Embryonic facial prominence (tissue), 1 donor: ENCODE measurements at regions not wholly inside any gene's neighbourhood (a gene's known extent, or its start where the extent isn't known, plus 50 kb on each side); places are given as distances from the start of the nearest gene placed in this dataset.
"Not testable (repeated sequence)": the region's sequence is repeated elsewhere in the genome, so short reads cannot be mapped to it uniquely, and the experiment has no call there.

Source experiments
- DNase-seq: peaks from one replicate; pipeline ENCODE4 v3.0.0-alpha.2; 2016; ENCODE audit errors: extremely low spot score

GRCh38 chr10:50999163-50999562 is 75.1 kb upstream of the PRKG1 start:
- DNase-seq: no peak

GRCh38 chr10:51000164-51000563 is 74.1 kb upstream of the PRKG1 start:
- DNase-seq: no peak

GRCh38 chr10:51000976-51001375 is 73.3 kb upstream of the PRKG1 start:
- no peak for DNase-seq

DNA sequence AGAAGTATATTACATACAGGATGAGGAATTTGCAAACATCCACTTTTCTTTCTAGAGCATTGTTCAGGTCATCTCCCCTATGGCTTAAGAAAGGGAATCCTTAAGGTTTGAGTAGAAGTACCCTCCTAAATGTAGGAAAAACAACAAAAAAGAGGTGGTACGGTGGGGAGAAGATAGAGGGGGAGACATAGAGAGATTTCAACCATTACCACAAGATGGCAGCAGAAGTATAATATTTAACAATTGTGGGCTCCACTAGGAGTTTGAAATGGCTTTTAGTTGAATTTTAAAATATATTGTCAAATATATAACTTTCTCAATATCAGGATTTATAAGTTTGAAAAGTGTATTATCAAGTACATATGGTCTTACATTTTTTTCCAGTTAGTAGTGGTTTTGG is 72.7 kb upstream of the PRKG1 start:
- no peak for DNase-seq

- no peak for DNase-seq
Measured at GRCh38 chr10:51002469-51002868, 71.8 kb upstream of the PRKG1 start.

DNA sequence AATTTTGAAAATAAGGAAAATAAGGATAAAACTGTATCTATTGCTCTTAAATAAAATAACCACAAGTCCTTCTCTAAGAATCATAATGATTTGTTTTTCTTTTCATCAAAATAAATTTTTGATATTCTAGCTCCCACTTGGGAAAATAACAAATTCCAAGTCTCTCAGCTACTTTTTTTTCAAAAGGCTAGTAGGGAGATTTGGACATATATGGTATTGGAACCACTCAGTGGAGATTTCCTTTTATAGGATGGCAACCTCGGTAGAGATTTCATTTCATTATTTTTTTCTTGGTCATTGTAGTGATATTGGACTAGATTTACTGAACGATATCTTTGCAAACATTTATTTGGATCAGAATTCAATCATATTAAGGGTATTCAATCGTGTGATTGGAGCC is 69.5 kb upstream of the PRKG1 start:
- no peak for DNase-seq

- no peak for DNase-seq
Measured at GRCh38 chr10:51005551-51005950, 68.7 kb upstream of the PRKG1 start.

DNA sequence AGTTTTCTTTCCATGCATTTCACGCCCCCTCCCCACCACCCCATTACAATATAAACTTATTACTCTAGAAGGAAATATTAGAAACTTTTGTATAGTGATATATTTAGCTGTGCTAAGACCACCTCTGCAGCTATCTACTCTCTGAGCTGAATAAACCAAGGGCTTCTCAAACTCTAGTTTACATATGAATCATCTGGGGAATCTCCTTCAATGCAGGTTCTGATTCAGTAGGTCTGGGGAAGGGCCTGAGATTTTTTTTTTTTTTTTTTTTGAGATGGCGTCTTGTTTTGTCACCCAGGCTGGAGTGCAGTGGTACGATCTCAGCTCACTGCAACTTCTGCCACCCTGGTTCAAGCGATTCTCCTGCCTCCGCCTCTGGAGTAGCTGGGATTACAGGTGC is 67.6 kb upstream of the PRKG1 start:
- no peak for DNase-seq

GRCh38 chr10:51007781-51008180 is 66.5 kb upstream of the PRKG1 start:
- no peak for DNase-seq

DNA sequence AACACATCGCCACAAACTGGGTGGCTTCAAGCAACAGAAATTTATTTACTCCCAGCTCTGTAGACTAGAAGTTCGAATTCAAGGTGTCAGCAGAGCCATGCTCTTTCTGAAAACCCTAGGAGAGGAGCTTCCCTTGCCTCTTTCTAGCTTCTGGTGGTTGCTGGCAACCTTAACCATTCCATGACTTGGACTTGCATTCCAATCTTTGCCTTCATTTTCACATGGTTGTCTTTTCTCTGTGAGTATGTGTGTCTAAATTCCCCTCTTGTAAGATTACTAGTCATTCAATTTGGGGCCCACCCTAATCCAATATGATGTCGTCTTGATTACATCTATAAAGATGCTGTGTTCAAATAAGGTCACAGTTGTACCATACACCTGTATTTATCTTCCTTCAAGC is 65.9 kb upstream of the PRKG1 start:
- no peak for DNase-seq

DNA sequence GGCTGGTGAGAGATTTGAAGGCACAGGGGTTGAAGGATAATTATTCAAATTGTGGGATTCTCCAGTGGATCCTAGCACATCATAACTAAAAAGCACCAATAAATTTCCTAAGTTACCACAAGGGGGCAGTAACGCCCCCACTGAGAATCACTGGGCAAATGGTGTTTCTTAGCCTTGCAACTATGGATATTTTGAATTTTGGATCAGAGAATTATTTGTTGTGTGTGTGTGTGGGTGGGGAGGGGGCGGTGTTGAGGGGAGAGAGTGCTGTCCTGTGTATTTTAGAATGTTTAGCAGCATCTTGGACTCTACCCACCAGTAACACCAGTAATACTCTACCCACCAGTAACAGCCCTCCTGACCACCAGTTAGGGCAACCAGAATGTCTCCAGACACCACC is 63.3 kb upstream of the PRKG1 start:
- no peak for DNase-seq

- no peak for DNase-seq
Measured at GRCh38 chr10:51012073-51012472, 62.2 kb upstream of the PRKG1 start.

DNA sequence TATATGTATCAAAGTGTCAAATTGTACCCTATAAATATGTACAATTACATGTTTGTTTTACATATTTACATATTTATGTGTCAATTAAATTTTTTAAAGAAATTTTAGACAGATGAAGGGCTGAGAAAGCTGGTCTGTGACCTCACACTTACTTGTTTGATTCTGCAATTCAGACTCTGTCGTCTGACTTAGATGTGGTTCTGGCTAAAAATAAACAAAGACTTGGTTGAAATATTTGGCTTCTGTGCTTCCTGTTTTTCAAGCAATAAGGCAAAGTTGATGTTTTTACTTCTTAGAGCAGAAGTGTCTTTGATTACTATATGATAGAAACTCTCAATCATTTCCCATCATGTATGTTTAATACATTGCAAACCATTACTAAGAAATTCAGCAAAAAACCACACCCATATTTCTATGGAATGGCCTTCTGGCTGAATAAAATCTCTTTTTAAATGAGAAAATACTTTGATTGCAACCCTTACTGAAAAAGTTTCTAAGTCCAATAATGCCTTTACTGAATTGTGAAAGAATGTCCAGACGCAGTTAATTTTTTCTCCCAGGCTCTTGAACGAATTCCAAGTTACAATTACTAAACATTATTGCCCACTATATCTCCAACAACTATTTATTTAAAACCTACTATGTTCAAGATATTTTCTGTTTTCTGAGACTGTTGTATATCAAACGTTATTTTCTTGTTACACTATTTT is 59.5 kb upstream of the PRKG1 start:
- DNase-seq: no peak

DNA sequence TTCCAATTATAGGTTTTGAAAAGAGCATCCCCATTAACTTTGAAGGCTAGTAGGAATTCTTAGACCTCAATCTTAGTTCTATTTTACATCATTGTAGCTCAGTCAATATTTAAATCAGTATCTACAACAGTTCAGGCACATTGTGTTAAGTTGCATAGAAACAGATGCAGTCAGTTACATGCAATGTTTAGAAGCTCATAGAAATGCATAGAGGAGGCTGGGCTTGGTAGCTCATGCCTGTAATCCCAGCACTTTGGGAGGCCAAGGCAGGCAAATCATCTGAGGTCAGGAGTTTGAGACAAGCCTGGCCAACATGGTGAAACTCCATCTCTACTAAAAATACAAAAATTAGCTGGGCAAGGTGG is 58.9 kb upstream of the PRKG1 start:
- DNase-seq: not testable (repeated sequence)

DNA sequence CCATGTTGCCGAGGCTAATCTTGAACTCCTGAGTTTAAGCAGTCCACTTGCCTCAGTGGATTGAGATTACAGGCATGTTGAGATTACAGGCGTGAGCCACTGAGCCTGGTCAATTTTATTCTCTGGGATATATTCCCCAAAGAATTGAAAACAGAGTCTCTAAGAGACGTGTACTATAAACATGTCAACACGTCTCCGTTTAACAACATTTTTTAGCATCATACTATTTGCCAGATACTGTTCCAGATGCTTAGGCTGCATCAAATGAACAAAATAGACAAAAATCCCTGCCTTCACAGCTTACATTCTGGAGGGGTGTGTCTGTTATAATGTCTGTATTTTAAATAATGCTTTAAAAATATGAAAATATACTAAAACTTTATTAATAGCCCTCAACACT is 54.1 kb upstream of the PRKG1 start:
- DNase-seq: no peak

- no peak for DNase-seq
Measured at GRCh38 chr10:51022933-51023585, 51.2 kb upstream of the PRKG1 start.

- DNase-seq: no peak
Measured at GRCh38 chr10:51023636-51024035, 50.7 kb upstream of the PRKG1 start.
